ENCODE measurements at regions not wholly inside any gene's neighbourhood (a gene's known extent, or its start where the extent isn't known, plus 50 kb on each side); places are given as distances from the start of the nearest gene placed in this dataset.
"Not testable (repeated sequence)": the region's sequence is repeated elsewhere in the genome, so short reads cannot be mapped to it uniquely, and the experiment has no call there.

GRCh38 chr3:104040896-104041295 is 1325.8 kb upstream of the ALCAM start:
- Histone ChIP-seq H3K9ac (ENCODE audit: low read length) (no peak overlapping the region), H3K4me3 (ENCODE audit: low read length) (no peak overlapping the region), H3K27me3 (ENCODE audit: control insufficient read depth, insufficient read depth, low read length) (no peaks in the 10 kb centered on the region), H3K36me3 (ENCODE audit: control insufficient read depth, insufficient read depth, low read length) (no peaks in the 10 kb centered on the region), H3K4me1 (ENCODE audit: control insufficient read depth, insufficient read depth, low read length) (no peaks in the 10 kb centered on the region), H3K27ac (ENCODE audit: low read depth, low read length) (no peak overlapping the region)

- H3K4me3 ChIP-seq (ENCODE audit: low read length); H3K27ac ChIP-seq (ENCODE audit: low read depth, low read length); H3K9ac ChIP-seq (ENCODE audit: low read length); H3K36me3 ChIP-seq (ENCODE audit: control insufficient read depth, insufficient read depth, low read length); H3K27me3 ChIP-seq (ENCODE audit: control insufficient read depth, insufficient read depth, low read length); H3K4me1 ChIP-seq (ENCODE audit: control insufficient read depth, insufficient read depth, low read length): not testable (repeated sequence)
Measured at GRCh38 chr3:104043001-104043543, 1323.6 kb upstream of the ALCAM start.

- H3K4me1 ChIP-seq (ENCODE audit: control insufficient read depth, insufficient read depth, low read length) = no peaks in the 10 kb centered on the region
- H3K27me3 ChIP-seq (ENCODE audit: control insufficient read depth, insufficient read depth, low read length) = no peaks in the 10 kb centered on the region
- no peak overlapping the region for H3K4me3 ChIP-seq (ENCODE audit: low read length)
- H3K27ac ChIP-seq (ENCODE audit: low read depth, low read length) = no peak overlapping the region
- H3K9ac ChIP-seq (ENCODE audit: low read length) = no peak overlapping the region
- no peaks in the 10 kb centered on the region for H3K36me3 ChIP-seq (ENCODE audit: control insufficient read depth, insufficient read depth, low read length)
Measured at GRCh38 chr3:104044002-104044401, 1322.7 kb upstream of the ALCAM start.

GRCh38 chr3:104066658-104067057 is 1300.1 kb upstream of the ALCAM start:
- no peak overlapping the region for H3K27ac ChIP-seq (ENCODE audit: low read depth, low read length)
- no peak overlapping the region for H3K9ac ChIP-seq (ENCODE audit: low read length)
- H3K4me1 ChIP-seq (ENCODE audit: control insufficient read depth, insufficient read depth, low read length) = no peaks in the 10 kb centered on the region

DNA sequence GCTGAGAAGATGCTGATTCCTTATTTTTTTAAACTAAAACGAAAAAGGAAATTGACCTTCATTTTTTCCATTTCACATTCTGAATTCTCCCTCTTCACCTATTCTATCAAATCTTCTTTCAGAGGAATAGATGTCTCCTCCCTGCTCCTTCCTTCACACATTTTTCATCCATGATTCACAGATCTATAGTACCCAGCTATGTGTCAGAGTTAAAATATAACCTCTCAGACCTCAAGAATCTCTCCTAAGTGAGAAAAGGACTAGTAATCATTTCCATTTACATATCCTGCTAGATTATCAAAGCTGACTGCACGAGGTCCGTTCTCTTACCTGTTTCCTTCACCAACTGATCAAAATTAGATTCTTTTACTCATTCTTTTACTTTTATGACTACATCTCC is 1297.6 kb upstream of the ALCAM start:
- no peaks in the 10 kb centered on the region for H3K36me3 ChIP-seq (ENCODE audit: control insufficient read depth, insufficient read depth, low read length)
- H3K4me1 ChIP-seq (ENCODE audit: control insufficient read depth, insufficient read depth, low read length) = no peaks in the 10 kb centered on the region
- no peak overlapping the region for H3K9ac ChIP-seq (ENCODE audit: low read length)
- no peak overlapping the region for H3K4me3 ChIP-seq (ENCODE audit: low read length)
- H3K27me3 ChIP-seq (ENCODE audit: control insufficient read depth, insufficient read depth, low read length) = no peaks in the 10 kb centered on the region
- no peak overlapping the region for H3K27ac ChIP-seq (ENCODE audit: low read depth, low read length)

More at GRCh38 chr3:104066658-104067057, 1300.1 kb upstream of the ALCAM start:
- Histone ChIP-seq H3K36me3 (ENCODE audit: control insufficient read depth, insufficient read depth, low read length) (no peaks in the 10 kb centered on the region), H3K27me3 (ENCODE audit: control insufficient read depth, insufficient read depth, low read length) (no peaks in the 10 kb centered on the region), H3K4me3 (ENCODE audit: low read length) (no peak overlapping the region)

GRCh38 chr3:104070906-104071305 is 1295.8 kb upstream of the ALCAM start:
- Histone ChIP-seq H3K9ac (ENCODE audit: low read length) (no peak overlapping the region), H3K27ac (ENCODE audit: low read depth, low read length) (no peak overlapping the region), H3K4me3 (ENCODE audit: low read length) (no peak overlapping the region), H3K36me3 (ENCODE audit: control insufficient read depth, insufficient read depth, low read length) (no peaks in the 10 kb centered on the region), H3K27me3 (ENCODE audit: control insufficient read depth, insufficient read depth, low read length) (no peaks in the 10 kb centered on the region), H3K4me1 (ENCODE audit: control insufficient read depth, insufficient read depth, low read length) (no peaks in the 10 kb centered on the region)

DNA sequence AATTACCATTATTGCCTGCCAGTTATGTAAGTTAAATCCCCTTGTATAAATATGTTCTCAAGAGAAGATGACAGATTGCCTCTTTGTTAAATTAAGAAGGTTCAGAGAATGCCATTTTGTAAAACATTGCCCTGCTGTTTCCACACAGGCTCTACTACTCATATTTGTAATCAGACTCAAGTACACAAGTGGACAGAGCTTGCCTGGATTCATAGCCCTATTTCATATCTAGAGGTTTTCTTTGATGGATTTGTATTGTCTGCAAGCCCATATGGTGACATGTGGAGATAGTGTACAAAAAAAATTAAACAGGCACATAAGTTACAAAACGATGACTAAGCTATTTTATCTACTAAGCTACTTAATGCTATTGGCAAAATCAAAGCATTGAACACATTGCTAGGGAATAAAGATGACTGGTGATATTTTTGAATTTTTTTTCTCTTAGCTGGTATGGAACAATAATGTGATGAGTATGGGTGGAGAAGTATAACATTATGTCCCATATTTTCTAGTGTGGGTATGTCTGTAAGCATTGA is 1286.6 kb upstream of the ALCAM start:
- Histone ChIP-seq H3K4me1 (ENCODE audit: control insufficient read depth, insufficient read depth, low read length) (no peaks in the 10 kb centered on the region), H3K27ac (ENCODE audit: low read depth, low read length) (no peak overlapping the region), H3K36me3 (ENCODE audit: control insufficient read depth, insufficient read depth, low read length) (no peaks in the 10 kb centered on the region), H3K9ac (ENCODE audit: low read length) (no peak overlapping the region), H3K27me3 (ENCODE audit: control insufficient read depth, insufficient read depth, low read length) (no peaks in the 10 kb centered on the region), H3K4me3 (ENCODE audit: low read length) (no peak overlapping the region)

DNA sequence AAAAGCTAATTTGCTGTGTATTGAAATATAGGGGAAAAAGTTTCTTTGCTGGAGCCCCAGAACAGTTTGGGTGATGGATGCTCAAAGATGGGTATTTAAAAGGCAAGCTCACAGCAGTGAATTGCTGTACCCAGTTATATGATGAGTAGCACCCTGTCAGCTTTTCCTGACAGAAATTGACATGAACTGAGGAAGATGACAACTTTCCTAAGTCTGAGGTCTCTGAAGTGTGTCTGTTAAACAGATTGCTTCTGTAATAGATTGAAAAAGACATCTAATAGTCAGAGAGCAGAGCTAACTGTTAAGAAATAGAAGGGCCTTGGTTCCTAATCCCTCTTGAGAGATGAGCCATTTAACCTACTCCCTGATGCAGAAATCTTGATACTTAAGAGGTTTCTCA is 1278.0 kb upstream of the ALCAM start:
- Histone ChIP-seq H3K27me3 (ENCODE audit: control insufficient read depth, insufficient read depth, low read length) (no peaks in the 10 kb centered on the region), H3K4me3 (ENCODE audit: low read length) (no peak overlapping the region), H3K36me3 (ENCODE audit: control insufficient read depth, insufficient read depth, low read length) (no peaks in the 10 kb centered on the region), H3K9ac (ENCODE audit: low read length) (no peak overlapping the region), H3K27ac (ENCODE audit: low read depth, low read length) (no peak overlapping the region), H3K4me1 (ENCODE audit: control insufficient read depth, insufficient read depth, low read length) (no peaks in the 10 kb centered on the region)

- H3K4me3 ChIP-seq (ENCODE audit: low read length); H3K4me1 ChIP-seq (ENCODE audit: control insufficient read depth, insufficient read depth, low read length); H3K36me3 ChIP-seq (ENCODE audit: control insufficient read depth, insufficient read depth, low read length); H3K27me3 ChIP-seq (ENCODE audit: control insufficient read depth, insufficient read depth, low read length); H3K27ac ChIP-seq (ENCODE audit: low read depth, low read length); H3K9ac ChIP-seq (ENCODE audit: low read length): not testable (repeated sequence)
Measured at GRCh38 chr3:104089987-104090386, 1276.7 kb upstream of the ALCAM start.

- Histone ChIP-seq H3K36me3 (ENCODE audit: control insufficient read depth, insufficient read depth, low read length) (no peaks in the 10 kb centered on the region), H3K27me3 (ENCODE audit: control insufficient read depth, insufficient read depth, low read length) (no peaks in the 10 kb centered on the region), H3K27ac (ENCODE audit: low read depth, low read length) (no peak overlapping the region), H3K4me3 (ENCODE audit: low read length) (no peak overlapping the region), H3K4me1 (ENCODE audit: control insufficient read depth, insufficient read depth, low read length) (no peaks in the 10 kb centered on the region), H3K9ac (ENCODE audit: low read length) (no peak overlapping the region)
Measured at GRCh38 chr3:104101736-104102135, 1265.0 kb upstream of the ALCAM start.

GRCh38 chr3:104102386-104102785 is 1264.3 kb upstream of the ALCAM start:
- Histone ChIP-seq H3K27me3 (ENCODE audit: control insufficient read depth, insufficient read depth, low read length) (no peaks in the 10 kb centered on the region), H3K27ac (ENCODE audit: low read depth, low read length) (no peak overlapping the region), H3K4me1 (ENCODE audit: control insufficient read depth, insufficient read depth, low read length) (no peaks in the 10 kb centered on the region), H3K9ac (ENCODE audit: low read length) (no peak overlapping the region), H3K36me3 (ENCODE audit: control insufficient read depth, insufficient read depth, low read length) (no peaks in the 10 kb centered on the region), H3K4me3 (ENCODE audit: low read length) (no peak overlapping the region)

GRCh38 chr3:104106276-104106675 is 1260.4 kb upstream of the ALCAM start:
- H3K27me3 ChIP-seq (ENCODE audit: control insufficient read depth, insufficient read depth, low read length) = no peaks in the 10 kb centered on the region
- no peak overlapping the region for H3K27ac ChIP-seq (ENCODE audit: low read depth, low read length)
- no peaks in the 10 kb centered on the region for H3K4me1 ChIP-seq (ENCODE audit: control insufficient read depth, insufficient read depth, low read length)
- H3K9ac ChIP-seq (ENCODE audit: low read length) = no peak overlapping the region
- no peak overlapping the region for H3K4me3 ChIP-seq (ENCODE audit: low read length)
- no peaks in the 10 kb centered on the region for H3K36me3 ChIP-seq (ENCODE audit: control insufficient read depth, insufficient read depth, low read length)

DNA sequence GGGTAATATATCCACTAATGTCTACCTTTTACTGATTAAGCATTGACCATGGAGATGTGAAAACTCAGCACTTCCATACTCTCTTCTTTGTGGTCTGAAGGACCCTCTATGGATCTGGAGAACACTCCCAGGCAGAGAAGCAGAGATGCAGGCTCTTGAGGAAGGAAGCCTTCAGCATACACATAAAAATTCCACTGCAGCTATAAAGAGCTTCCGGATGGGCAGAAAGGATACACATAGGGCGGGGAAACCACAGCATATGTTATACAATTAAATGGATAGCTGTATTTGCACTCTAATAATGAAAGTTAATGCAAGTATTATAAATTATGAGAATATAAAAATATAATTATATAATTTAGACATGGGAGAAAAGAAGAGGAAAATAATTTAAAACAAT is 1258.2 kb upstream of the ALCAM start:
- Histone ChIP-seq H3K27ac (ENCODE audit: low read depth, low read length) (no peak overlapping the region), H3K36me3 (ENCODE audit: control insufficient read depth, insufficient read depth, low read length) (no peaks in the 10 kb centered on the region), H3K4me3 (ENCODE audit: low read length) (no peak overlapping the region), H3K27me3 (ENCODE audit: control insufficient read depth, insufficient read depth, low read length) (no peaks in the 10 kb centered on the region), H3K9ac (ENCODE audit: low read length) (no peak overlapping the region), H3K4me1 (ENCODE audit: control insufficient read depth, insufficient read depth, low read length) (no peaks in the 10 kb centered on the region)

Data from rectal smooth muscle tissue (tissue), 1 donor.